SK-N-SH (cell line): ENCODE measurements at regions not wholly inside any gene's neighbourhood (a gene's known extent, or its start where the extent isn't known, plus 50 kb on each side); places are given as distances from the start of the nearest gene placed in this dataset.

ENCODE experiments used
- FOXM1 ChIP-seq: IDR thresholded peaks from 2 replicates; pipeline ENCODE4 v1.4.0; 2012; ENCODE audit warnings: low read depth, mild to moderate bottlenecking
- MAX ChIP-seq: IDR thresholded peaks from 2 replicates; pipeline ENCODE4 v1.4.0; 2012; ENCODE audit warnings: low read depth
- NFIC ChIP-seq: IDR thresholded peaks from 2 replicates; pipeline ENCODE4 v1.4.0; 2012; ENCODE audit warnings: borderline replicate concordance
- RAD21 ChIP-seq: IDR thresholded peaks from 2 replicates; pipeline ENCODE4 v1.6.1; 2012; ENCODE audit warnings: mild to moderate bottlenecking, low read length
- YY1 ChIP-seq: IDR thresholded peaks from 2 replicates; pipeline ENCODE4 v1.4.0; 2012; ENCODE audit warnings: low read depth, mild to moderate bottlenecking
- TF ChIP-seq, protein P1 (sequence below): fragments of 200-600 bp; sonication (generic); IDR thresholded peaks from 2 replicates; pipeline ENCODE4 v1.6.1; 2017; ENCODE audit warnings: antibody characterized with exemption, mild to moderate bottlenecking, moderate library complexity

DNA sequence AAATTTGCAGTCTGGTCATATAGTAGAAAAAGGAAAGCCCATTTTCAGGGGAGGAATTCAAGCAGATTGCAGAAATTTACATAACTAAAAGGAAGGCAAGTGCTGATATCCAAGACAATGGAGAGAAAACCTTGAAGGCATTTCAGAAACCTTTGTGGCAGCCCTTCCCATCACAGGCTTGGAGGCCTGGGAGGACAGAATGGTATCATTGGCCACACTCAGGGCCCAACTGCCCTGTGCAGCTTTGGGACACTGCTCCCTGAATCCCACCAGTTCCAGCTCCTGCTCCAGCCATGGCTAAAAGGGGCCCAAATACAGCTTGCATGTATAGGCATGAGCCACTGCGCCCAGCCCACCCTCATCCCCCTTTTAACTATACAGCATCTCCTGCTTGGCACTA is 81.1 kb upstream of the NYAP2 start:
- TF ChIP-seq, protein P1, sequence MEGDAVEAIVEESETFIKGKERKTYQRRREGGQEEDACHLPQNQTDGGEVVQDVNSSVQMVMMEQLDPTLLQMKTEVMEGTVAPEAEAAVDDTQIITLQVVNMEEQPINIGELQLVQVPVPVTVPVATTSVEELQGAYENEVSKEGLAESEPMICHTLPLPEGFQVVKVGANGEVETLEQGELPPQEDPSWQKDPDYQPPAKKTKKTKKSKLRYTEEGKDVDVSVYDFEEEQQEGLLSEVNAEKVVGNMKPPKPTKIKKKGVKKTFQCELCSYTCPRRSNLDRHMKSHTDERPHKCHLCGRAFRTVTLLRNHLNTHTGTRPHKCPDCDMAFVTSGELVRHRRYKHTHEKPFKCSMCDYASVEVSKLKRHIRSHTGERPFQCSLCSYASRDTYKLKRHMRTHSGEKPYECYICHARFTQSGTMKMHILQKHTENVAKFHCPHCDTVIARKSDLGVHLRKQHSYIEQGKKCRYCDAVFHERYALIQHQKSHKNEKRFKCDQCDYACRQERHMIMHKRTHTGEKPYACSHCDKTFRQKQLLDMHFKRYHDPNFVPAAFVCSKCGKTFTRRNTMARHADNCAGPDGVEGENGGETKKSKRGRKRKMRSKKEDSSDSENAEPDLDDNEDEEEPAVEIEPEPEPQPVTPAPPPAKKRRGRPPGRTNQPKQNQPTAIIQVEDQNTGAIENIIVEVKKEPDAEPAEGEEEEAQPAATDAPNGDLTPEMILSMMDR, result no peak
- TF ChIP-seq MAX (no peak), YY1 (no peak), NFIC (no peak), FOXM1 (no peak), RAD21 (no peak)
